Dendritic cell treated with granulocyte-macrophage colony-stimulating factor and Interleukin-4, amounts not matched to agents 40 ng/mL and 50 ng/mL, for 4 days (primary cell): ENCODE measurements at regions not wholly inside any gene's neighbourhood (a gene's known extent, or its start where the extent isn't known, plus 50 kb on each side); places are given as distances from the start of the nearest gene placed in this dataset.

Experiments used
- H3K27ac Mint-ChIP-seq: one replicate; pipeline ENCODE4 v1.8.0; 2022; ENCODE audit warnings: mild to moderate bottlenecking, mixed read lengths
- H3K27me3 Mint-ChIP-seq: one replicate; pipeline ENCODE4 v1.8.0; 2022; ENCODE audit warnings: mild to moderate bottlenecking, mixed read lengths
- H3K36me3 Mint-ChIP-seq: one replicate; pipeline ENCODE4 v1.8.0; 2022; ENCODE audit warnings: low read depth, mixed read lengths
- H3K4me1 Mint-ChIP-seq: one replicate; pipeline ENCODE4 v1.8.0; 2022; ENCODE audit warnings: low read depth, mixed read lengths
- H3K4me3 Mint-ChIP-seq: one replicate; pipeline ENCODE4 v1.8.0; 2022; ENCODE audit warnings: mild to moderate bottlenecking, moderate library complexity, mixed read lengths
- H3K9me3 Mint-ChIP-seq: one replicate; pipeline ENCODE4 v1.8.0; 2022; ENCODE audit warnings: mixed read lengths
- intact Hi-C: fragments of 100-400 bp; cut with micrococcal nuclease; formaldehyde crosslinking; loops from one replicate; pipeline ENCODE4 v1.15.0; 2022

DNA sequence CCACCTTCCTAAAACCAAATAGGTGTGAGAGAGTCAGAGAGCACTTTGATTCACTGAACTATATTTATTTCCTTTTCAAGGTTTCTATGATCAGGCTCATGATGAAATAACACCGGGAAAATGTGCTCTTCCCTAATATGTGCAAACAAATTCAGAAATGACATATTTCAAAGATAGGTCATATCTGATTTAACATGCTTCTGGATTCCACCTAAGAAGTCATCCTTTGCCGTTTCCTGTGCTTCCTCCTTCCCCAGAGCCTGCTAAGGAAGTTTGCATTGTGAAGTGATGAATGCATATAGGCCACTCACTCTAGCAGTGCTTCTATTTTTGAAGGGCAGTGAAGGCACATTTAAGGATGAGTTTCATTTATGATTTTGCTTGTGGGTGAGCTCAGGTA, 327.6 kb downstream of the TDRD15 start:
- Mint-ChIP-seq H3K4me3 (no peak overlapping the region), H3K36me3 (no peaks in the 10 kb centered on the region), H3K9me3 (no peaks in the 10 kb centered on the region), H3K27ac (no peak overlapping the region), H3K27me3 (no peaks in the 10 kb centered on the region), H3K4me1 (no peaks in the 10 kb centered on the region)
- intact Hi-C loops, result no loop called here

DNA sequence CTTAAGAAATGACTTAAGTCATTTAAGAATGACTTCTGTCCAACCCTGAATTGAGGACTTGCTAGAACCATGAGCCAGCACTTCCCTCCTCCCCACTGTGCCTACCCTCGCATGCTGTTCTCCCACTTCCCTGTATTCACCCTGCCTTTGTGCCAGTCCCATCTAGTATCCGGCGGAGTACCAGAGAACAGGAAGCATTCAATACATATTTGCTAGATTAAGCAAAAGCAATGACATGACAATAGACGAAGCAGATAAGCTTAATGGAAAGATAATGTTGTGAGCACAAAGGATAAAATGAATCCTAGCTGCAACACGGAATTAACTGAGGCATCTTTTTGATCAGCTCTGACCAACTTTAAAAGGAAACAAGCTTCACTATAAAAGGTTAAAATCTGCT, 328.5 kb downstream of the TDRD15 start:
- no peak overlapping the region for H3K4me3 Mint-ChIP-seq
- H3K27me3 Mint-ChIP-seq, result no peaks in the 10 kb centered on the region
- no peaks in the 10 kb centered on the region for H3K4me1 Mint-ChIP-seq
- H3K9me3 Mint-ChIP-seq, result no peaks in the 10 kb centered on the region
- no peak overlapping the region for H3K27ac Mint-ChIP-seq
- H3K36me3 Mint-ChIP-seq, result no peaks in the 10 kb centered on the region
- intact Hi-C loops, result no loop called here

DNA sequence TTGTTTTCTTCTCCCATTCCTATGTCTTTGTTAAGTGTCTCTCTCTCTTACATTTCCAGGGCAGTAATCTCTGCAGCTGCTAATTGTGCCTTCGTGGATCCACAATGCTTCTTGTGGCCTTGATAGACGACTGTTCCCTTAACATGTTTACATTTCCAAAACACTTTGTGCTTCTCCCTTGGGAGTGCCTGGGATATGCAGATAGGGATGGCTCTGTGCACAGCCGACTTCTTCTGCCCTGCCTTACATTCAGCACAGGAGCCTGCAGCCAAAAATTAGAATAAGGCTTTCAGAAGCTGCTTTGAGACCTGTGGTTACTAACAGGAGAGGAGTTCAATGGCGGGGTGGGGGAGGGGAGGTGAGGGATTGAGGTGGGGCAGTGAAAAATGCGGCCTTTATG, 328.9 kb downstream of the TDRD15 start:
- intact Hi-C loops, result no loop called here
- Mint-ChIP-seq H3K27me3 (no peaks in the 10 kb centered on the region), H3K4me3 (no peak overlapping the region), H3K4me1 (no peaks in the 10 kb centered on the region), H3K9me3 (no peaks in the 10 kb centered on the region), H3K27ac (no peak overlapping the region), H3K36me3 (no peaks in the 10 kb centered on the region)

DNA sequence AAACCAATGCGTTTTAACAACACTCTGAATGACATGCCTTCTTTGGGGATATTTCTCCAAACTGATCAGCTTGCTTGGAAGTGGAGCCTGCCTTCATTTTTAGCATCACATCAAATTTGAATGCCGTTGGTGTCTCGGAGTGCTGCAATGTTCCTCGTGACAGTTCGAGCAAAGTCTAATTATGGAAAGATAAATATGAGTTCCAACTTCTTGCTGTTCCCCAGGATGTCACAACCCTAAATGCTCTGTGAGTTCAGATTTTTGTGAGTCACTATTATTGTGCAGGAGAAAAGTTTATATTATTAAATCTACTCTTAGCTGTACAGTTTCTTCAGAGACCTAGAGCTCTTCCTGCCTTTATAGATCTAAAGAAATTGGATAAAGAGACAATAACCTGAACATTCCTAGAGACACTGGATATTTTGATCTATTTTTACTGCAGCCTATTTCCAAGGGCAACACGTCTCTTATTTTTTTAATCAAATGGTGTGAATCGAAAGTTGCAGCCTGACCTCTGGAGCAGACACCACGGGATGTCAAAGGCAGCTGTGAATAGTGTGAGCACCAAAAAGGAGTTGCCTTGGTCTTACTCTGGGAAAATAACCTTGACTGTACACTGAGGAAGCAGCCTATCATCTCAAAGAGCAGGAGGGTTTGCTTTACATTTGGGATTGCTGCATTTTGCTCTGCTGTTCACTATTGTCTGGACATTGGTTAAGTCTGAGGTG, 330.1 kb downstream of the TDRD15 start:
- no peak overlapping the region for H3K27ac Mint-ChIP-seq
- intact Hi-C loops, result no loop called here
- H3K9me3 Mint-ChIP-seq, result peaks cover 8% of the 10 kb centered on the region
- H3K4me3 Mint-ChIP-seq, result no peak overlapping the region
- H3K27me3 Mint-ChIP-seq, result no peaks in the 10 kb centered on the region
- H3K36me3 Mint-ChIP-seq, result no peaks in the 10 kb centered on the region
- H3K4me1 Mint-ChIP-seq, result no peaks in the 10 kb centered on the region

DNA sequence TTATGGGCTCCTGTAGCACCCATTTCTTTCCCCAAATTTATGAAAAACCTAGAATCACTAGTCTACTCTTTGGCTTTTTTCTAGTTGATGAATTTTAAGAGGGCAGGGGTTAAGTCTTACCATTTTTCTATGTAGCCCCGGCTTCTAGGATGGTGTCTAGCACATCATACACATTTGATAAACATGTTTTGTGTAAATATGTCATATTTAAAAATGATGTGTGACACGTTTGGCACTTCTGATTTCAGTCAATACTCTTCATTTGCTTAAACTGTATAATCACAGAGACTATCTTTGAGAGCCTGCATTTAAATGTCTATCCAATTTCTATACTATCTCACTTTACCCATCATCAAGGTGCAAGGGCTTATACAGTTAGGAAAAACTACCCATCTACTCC, 331.1 kb downstream of the TDRD15 start:
- no peak overlapping the region for H3K4me3 Mint-ChIP-seq
- intact Hi-C loops, result no loop called here
- no peaks in the 10 kb centered on the region for H3K27me3 Mint-ChIP-seq
- H3K27ac Mint-ChIP-seq, result no peak overlapping the region
- no peaks in the 10 kb centered on the region for H3K4me1 Mint-ChIP-seq
- H3K9me3 Mint-ChIP-seq, result peaks cover 17% of the 10 kb centered on the region
- H3K36me3 Mint-ChIP-seq, result no peaks in the 10 kb centered on the region

DNA sequence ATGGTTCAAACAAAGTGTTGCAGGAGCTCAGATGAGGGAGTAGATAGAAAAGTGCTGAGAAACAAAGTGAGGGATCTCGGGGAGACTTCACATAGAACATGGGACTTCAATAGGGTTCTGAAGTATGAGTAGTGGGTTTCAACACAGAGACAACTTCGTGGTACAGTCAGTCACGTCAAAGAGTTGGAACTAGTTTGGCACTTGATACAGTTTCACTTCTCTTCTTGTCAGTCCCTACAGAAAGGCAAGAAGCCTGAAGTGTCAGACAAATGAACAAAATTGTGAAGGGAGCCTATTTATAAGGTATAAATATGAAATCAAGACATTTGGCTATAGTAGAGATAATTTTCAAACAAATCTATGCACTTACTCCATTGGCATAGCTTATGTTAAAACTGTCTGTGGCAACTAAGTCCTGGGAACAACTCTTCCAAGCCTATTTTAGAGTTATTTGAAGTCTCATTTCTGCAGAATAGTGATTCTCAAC, 338.0 kb downstream of the TDRD15 start:
- H3K4me1 Mint-ChIP-seq, result no peaks in the 10 kb centered on the region
- H3K27ac Mint-ChIP-seq, result no peak overlapping the region
- H3K4me3 Mint-ChIP-seq, result no peak overlapping the region
- no peaks in the 10 kb centered on the region for H3K27me3 Mint-ChIP-seq
- intact Hi-C loops, result no loop called here
- H3K36me3 Mint-ChIP-seq, result no peaks in the 10 kb centered on the region
- peaks cover 18% of the 10 kb centered on the region for H3K9me3 Mint-ChIP-seq

DNA sequence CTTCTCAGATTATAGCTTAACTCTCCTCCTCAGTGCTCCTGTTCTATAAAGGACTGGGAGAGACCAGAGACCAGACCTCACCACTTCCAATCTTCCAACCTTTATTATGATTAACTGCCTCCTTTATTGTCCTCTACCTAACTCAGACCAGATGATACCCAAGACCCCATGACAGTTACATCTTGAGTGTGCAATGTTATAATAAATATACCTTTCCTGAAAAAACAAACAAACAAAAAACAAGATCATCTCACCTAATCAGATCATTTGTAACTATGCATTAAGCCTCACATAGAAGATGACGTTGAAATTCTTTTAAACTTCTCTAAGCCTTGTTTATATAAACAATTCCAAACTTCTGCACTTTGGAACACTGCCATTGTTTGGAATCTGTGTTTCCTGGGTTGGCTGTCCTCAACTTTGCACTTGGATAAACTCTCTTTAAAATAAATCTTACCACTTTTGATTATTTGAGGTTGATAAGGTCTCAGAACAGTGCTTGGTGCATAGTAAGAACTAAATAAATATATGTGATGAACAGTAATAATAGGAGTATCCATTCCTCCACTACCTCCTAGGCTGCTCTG, 342.7 kb downstream of the TDRD15 start:
- Mint-ChIP-seq H3K27ac (no peak overlapping the region), H3K27me3 (no peaks in the 10 kb centered on the region), H3K36me3 (no peaks in the 10 kb centered on the region), H3K4me1 (no peaks in the 10 kb centered on the region), H3K4me3 (no peak overlapping the region), H3K9me3 (peaks cover 8% of the 10 kb centered on the region)
- intact Hi-C loops, result no loop called here

DNA sequence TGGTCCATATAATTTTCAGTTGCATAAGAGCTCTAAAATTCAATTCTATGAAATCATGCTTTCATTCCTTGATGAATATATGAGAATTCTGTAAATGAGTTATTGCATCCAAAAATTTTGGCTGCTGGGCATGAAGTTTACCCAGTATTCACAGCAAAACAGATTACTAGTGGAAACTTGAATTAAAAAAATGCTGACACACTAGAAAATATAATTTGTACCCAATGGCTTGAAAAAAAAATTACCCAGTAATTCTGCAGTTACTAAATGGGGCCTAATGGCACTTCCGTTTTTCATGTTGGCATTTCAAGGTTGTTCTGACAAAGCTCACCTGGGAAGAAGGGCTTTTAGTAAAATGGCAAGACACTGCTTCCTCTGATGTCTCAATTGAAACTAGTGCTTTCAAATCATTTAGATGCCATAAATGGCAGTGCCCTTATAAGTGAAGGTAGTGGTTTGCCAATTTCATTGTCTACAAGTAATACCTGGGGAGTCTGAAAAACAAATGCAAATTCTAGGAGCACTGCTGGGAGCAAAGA, 343.6 kb downstream of the TDRD15 start:
- peaks cover 8% of the 10 kb centered on the region for H3K9me3 Mint-ChIP-seq
- no peak overlapping the region for H3K27ac Mint-ChIP-seq
- no peaks in the 10 kb centered on the region for H3K36me3 Mint-ChIP-seq
- intact Hi-C loops, result no loop called here
- H3K4me1 Mint-ChIP-seq, result no peaks in the 10 kb centered on the region
- H3K4me3 Mint-ChIP-seq, result no peak overlapping the region
- no peaks in the 10 kb centered on the region for H3K27me3 Mint-ChIP-seq

DNA sequence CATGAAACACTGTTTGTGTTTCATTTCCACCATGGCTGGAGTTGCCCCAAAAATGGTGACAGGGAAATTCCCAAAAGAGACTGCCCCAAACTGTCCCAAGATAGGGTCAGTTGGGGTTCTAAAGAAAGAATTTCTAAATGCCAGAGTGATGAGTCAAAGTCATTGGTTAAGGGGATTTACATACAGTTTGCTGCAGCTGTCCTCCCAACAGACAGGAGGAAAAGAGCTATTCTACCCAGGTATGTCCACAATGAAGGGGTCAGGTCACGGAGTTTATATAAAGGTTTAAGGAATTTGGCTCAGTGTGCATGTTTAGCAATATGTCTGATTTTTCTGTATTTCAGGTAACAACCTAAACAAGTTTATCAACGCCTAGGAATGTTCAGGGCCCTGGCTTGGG, 344.1 kb downstream of the TDRD15 start:
- Mint-ChIP-seq H3K36me3 (no peaks in the 10 kb centered on the region), H3K27ac (no peak overlapping the region), H3K27me3 (no peaks in the 10 kb centered on the region), H3K4me3 (no peak overlapping the region), H3K9me3 (peaks cover 8% of the 10 kb centered on the region), H3K4me1 (no peaks in the 10 kb centered on the region)
- intact Hi-C loops, result no loop called here

DNA sequence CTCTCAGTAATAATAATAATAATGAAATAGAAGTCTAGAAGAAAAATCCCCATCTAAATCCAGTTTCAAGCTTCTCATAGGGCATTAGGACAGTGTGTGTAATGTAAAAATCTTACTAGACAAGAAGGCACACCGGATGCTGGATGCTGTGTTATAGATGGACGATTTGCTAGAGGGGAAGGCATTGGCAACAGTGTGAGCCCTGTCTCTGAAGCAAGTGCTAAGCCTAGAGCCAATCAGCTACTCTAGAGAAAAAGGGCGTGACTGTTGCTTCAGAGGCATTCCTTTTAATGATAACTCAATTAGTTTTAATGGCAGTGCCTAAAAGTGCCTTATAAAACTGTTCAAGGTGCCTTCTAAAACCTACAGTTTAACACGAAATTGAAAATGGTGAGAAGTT, 344.9 kb downstream of the TDRD15 start:
- Mint-ChIP-seq H3K9me3 (peaks cover 8% of the 10 kb centered on the region), H3K36me3 (no peaks in the 10 kb centered on the region), H3K4me3 (no peak overlapping the region), H3K27me3 (no peaks in the 10 kb centered on the region), H3K27ac (no peak overlapping the region), H3K4me1 (no peaks in the 10 kb centered on the region)
- intact Hi-C loops, result no loop called here

DNA sequence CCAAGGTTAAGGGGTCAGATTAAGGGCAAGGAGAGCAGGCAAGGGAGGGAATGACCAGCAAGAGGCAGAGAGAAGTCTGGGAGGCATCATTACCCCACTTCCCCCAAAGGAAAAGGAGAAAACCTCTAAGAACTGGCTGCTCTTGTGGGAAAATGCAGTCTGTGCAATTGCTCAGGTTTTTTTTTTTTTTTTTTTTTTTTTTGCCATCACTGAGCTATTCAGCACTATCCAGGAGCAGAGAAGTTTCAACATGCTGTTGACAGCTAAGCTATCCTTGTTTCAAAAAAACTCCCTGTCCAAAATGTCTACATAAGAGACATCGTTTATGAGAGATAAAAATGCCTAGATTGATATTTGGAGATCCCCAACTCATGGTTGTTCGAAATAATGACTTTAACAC, 345.4 kb downstream of the TDRD15 start:
- no peaks in the 10 kb centered on the region for H3K27me3 Mint-ChIP-seq
- intact Hi-C loops, result no loop called here
- H3K9me3 Mint-ChIP-seq, result peaks cover 8% of the 10 kb centered on the region
- H3K27ac Mint-ChIP-seq, result no peak overlapping the region
- H3K4me1 Mint-ChIP-seq, result no peaks in the 10 kb centered on the region
- H3K4me3 Mint-ChIP-seq, result no peak overlapping the region
- H3K36me3 Mint-ChIP-seq, result no peaks in the 10 kb centered on the region

DNA sequence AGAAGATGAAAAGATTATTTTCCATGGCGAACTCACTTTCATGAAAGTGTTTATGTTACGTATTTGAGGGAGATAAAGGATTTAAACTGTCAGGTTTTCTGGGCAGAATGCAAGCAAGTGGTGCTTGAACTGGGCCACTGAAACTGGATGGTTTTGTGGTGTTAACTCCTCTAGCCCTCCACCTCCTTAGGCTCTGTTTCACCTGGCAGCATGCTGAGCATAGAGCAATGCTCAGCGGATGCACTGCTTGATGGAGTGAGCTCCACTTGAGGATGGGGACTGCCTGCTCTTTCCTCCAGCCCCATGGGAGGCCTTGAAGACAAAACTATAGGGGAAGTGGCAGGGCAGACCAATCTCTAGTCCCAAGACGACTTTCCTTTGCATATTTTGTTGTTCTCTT, 345.8 kb downstream of the TDRD15 start:
- Mint-ChIP-seq H3K9me3 (peaks cover 8% of the 10 kb centered on the region), H3K27ac (no peak overlapping the region), H3K27me3 (no peaks in the 10 kb centered on the region), H3K4me3 (no peak overlapping the region), H3K4me1 (no peaks in the 10 kb centered on the region), H3K36me3 (no peaks in the 10 kb centered on the region)
- intact Hi-C loops, result no loop called here

DNA sequence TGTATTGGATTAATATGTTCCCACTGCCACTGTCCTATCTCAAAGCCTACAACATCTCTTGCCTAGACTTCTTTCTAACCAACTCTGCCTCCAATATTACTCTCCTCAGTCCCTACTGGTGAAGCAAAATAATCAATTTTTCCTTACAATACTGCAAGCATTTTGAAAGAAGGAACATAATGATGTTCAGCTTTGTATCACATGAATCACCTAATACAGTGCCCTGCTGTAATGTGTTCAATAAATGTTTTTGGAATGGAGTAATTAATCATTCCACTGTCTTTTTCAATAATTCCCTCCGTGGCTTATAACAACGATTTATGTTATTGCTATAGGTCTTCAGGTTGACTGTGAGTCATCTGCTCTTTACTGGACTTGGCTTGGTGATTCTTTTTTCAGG, 356.4 kb downstream of the TDRD15 start:
- H3K36me3 Mint-ChIP-seq, result no peaks in the 10 kb centered on the region
- peaks cover 5% of the 10 kb centered on the region for H3K9me3 Mint-ChIP-seq
- no peaks in the 10 kb centered on the region for H3K27me3 Mint-ChIP-seq
- no peaks in the 10 kb centered on the region for H3K4me1 Mint-ChIP-seq
- no peak overlapping the region for H3K27ac Mint-ChIP-seq
- no peak overlapping the region for H3K4me3 Mint-ChIP-seq
- intact Hi-C loops, result no loop called here

DNA sequence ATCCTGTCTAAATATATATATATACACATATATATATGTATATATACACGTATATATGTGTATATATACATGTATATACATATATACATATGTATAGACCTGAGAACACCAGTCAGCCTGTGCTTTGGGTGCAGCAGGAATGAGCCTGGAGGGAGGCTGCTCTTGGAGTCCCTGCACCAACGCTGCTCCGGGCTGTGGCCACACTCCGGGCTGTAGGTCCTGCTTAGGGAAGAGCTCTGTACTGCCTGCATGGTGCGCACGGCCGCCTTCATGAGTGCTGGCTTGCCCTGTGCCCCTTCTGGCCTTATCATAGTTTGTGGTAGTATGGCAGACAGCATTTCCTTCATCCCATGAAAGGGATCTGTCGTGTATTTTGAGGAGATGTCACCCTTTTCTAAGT, 360.9 kb downstream of the TDRD15 start:
- no peak overlapping the region for H3K27ac Mint-ChIP-seq
- intact Hi-C loops, result no loop called here
- H3K36me3 Mint-ChIP-seq, result no peaks in the 10 kb centered on the region
- H3K27me3 Mint-ChIP-seq, result no peaks in the 10 kb centered on the region
- no peaks in the 10 kb centered on the region for H3K4me1 Mint-ChIP-seq
- peaks cover 23% of the 10 kb centered on the region for H3K9me3 Mint-ChIP-seq
- H3K4me3 Mint-ChIP-seq, result no peak overlapping the region

DNA sequence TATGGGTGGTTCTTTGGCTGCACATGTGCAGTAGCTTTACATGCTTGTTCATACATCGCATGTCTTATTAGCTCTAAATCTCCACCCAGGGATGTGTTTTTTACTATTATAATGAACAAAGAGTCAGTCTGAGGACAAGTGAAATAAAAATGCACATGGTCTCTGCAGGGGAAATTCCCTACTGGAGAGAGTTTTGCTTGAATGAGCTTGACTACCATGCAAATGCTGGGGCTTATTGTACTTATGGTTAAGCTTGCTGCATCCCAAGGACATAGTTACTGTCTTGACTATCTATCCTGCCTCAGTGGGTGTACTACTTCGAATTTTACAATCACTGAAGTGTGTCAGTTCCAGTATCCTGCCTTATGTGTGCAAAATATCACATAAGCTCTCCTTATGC, 362.7 kb downstream of the TDRD15 start:
- Mint-ChIP-seq H3K36me3 (no peaks in the 10 kb centered on the region), H3K9me3 (peaks cover 23% of the 10 kb centered on the region), H3K27me3 (no peaks in the 10 kb centered on the region), H3K27ac (no peak overlapping the region), H3K4me3 (no peak overlapping the region), H3K4me1 (no peaks in the 10 kb centered on the region)
- intact Hi-C loops, result no loop called here
